ENCODE measurements at regions not wholly inside any gene's neighbourhood (a gene's known extent, or its start where the extent isn't known, plus 50 kb on each side); places are given as distances from the start of the nearest gene placed in this dataset.

DNA sequence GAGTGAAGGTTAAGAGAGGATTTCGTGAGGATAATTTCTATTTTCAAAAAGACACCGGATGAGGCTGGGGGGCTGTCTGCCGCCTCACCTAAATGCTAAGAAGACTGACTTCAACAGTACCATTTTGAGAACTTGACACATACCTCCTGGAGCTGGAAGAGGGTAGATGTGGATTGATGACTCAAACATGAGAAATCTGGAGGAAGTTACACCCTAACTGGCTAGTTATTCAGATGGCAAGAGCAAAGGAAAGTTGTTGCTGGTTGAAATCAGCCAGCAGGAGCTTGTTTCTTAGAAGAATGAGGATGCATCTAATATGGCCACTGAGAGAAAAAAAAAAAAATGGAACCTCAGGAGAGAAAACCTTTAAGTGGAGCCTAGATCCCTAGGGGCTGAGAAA lies 76.2 kb upstream of the KIAA1217 start:
- H3K27ac ChIP-seq, result no peak overlapping the region
- TF ChIP-seq ZFX (IDR thresholded peaks at IDR 0.05; ENCODE audit: borderline replicate concordance), result no peak
- TF ChIP-seq, protein P1, sequence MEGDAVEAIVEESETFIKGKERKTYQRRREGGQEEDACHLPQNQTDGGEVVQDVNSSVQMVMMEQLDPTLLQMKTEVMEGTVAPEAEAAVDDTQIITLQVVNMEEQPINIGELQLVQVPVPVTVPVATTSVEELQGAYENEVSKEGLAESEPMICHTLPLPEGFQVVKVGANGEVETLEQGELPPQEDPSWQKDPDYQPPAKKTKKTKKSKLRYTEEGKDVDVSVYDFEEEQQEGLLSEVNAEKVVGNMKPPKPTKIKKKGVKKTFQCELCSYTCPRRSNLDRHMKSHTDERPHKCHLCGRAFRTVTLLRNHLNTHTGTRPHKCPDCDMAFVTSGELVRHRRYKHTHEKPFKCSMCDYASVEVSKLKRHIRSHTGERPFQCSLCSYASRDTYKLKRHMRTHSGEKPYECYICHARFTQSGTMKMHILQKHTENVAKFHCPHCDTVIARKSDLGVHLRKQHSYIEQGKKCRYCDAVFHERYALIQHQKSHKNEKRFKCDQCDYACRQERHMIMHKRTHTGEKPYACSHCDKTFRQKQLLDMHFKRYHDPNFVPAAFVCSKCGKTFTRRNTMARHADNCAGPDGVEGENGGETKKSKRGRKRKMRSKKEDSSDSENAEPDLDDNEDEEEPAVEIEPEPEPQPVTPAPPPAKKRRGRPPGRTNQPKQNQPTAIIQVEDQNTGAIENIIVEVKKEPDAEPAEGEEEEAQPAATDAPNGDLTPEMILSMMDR (IDR thresholded peaks at IDR 0.05), result no peak

DNA sequence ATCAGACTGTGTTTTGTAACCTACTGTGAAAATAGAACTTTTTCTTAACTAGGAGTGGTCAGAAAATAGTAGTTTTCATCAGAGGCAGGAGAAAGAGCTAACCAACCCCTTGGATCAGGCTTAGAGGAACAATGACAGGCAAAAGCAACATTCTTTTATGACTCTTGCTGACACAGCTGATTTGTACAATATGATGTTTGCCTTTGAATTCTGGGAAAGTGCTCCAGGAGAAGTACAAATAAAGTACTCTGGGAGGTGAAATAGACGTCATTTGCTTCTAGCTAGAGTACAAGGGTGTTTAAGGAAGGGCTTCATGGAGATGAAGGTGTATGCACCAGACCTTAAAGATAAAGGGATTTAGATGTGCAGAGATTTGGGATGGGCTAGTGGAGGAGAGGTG lies 75.1 kb upstream of the KIAA1217 start:
- no peak overlapping the region for H3K27ac ChIP-seq
- TF ChIP-seq, protein P1 (IDR thresholded peaks at IDR 0.05), result no peak
- TF ChIP-seq ZFX (IDR thresholded peaks at IDR 0.05; ENCODE audit: borderline replicate concordance), result no peak

DNA sequence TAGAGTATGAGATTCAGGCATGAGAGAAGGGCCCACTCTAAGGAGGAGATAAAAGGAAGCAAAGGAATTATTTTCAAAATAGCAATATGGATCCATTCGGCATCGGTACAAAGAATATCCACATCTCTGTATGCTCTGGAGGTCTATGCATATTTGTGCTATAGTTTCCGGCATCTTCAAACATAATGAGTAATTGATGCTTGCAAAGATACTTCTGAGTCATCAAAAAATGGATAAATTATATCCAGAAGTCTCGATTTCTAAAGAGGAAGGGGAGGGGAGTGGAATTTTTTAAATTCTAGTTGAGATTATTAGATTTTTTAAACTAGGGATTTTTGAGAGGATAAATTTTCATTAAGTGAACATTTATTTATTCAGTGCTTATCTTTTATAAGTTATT lies 72.9 kb upstream of the KIAA1217 start:
- H3K27ac ChIP-seq, result no peak overlapping the region
- TF ChIP-seq, protein P1 (IDR thresholded peaks at IDR 0.05), result no peak
- TF ChIP-seq ZFX (IDR thresholded peaks at IDR 0.05; ENCODE audit: borderline replicate concordance), result no peak

DNA sequence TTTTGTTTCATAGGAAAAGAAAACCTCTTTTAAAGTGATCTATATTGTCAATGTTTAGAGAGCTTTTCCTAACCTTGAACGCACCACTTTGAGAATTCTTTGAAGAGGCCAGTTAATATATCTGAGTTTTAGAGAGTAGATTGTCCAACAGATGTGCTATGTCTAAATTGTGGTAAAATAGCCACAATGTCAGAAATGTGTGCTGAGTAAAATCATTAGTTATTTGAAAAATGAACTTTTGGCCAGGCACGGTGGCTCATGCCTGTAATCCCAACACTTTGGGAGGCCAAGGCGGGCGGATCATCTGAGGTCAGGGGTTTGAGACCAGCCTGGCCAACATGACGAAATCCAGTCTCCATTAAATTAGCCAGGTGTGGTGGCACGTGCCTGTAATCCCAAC lies 61.6 kb upstream of the KIAA1217 start:
- TF ChIP-seq, protein P1 (IDR thresholded peaks at IDR 0.05), result no peak
- no peak for TF ChIP-seq ZFX (IDR thresholded peaks at IDR 0.05; ENCODE audit: borderline replicate concordance)
- H3K27ac ChIP-seq, result no peak overlapping the region

DNA sequence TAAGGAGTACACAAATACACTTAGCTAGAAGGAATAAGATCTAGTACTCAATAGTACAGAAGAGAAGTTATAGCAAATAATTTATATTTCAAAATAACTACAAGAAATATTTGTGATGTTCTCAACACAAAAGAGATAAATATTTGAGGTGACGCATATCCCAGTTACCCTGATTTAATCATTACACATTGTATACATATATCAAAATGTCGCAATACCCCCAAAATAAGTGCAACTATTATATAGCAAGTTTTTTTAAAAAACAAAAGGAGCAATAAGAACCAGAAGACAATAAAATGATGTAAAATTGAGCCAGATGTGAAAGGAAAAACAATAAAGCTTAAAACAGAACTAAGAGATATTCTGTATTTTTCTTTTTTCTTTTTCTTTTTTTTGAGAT lies 59.3 kb upstream of the KIAA1217 start:
- TF ChIP-seq ZFX (IDR thresholded peaks at IDR 0.05; ENCODE audit: borderline replicate concordance), result no peak
- TF ChIP-seq, protein P1 (IDR thresholded peaks at IDR 0.05), result no peak
- H3K27ac ChIP-seq, result no peak overlapping the region

DNA sequence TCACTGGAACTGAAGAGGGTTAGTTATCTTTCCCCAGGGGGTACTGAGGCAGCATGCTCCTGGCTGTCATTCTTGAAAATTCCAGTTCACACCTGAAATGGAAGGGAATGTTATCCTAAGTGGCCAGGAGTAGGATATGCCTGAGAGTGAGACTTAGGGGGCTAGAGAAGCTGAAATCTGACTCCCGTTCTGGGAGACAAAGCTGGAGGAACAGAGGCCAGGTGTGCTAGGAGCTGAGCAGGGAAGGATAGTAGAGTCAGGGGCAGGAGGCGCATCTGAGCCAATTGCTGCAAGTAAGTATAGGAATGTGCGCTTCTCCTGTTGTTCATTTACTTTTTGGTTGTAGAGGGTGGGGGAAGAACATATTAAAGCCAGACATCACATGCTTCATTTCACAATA lies 58.1 kb upstream of the KIAA1217 start:
- no peak overlapping the region for H3K27ac ChIP-seq
- TF ChIP-seq ZFX (IDR thresholded peaks at IDR 0.05; ENCODE audit: borderline replicate concordance), result no peak
- TF ChIP-seq, protein P1 (IDR thresholded peaks at IDR 0.05), result no peak

DNA sequence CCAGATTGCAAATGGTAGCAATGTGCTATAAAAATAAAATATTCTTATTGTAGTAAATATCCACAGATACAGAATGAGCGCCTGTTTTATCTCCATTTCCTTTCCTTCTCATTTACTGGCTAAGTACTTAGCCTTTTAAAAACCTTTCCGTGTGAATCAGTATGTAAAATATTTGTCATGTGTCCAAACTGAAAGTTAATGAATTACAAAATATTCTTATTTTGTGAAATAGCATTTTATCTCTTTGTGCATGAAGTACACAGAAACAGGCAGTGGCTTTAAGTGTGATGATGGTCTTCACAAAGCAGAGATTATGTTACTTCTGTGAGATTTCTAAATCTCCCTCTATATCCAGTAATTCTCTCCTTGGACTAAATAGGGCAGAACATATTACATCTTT lies 56.7 kb upstream of the KIAA1217 start:
- no peak overlapping the region for H3K27ac ChIP-seq
- TF ChIP-seq ZFX (IDR thresholded peaks at IDR 0.05; ENCODE audit: borderline replicate concordance), result no peak
- TF ChIP-seq, protein P1 (IDR thresholded peaks at IDR 0.05), result no peak

Data from 22Rv1 (cell line).